ENCODE measurements at regions not wholly inside any gene's neighbourhood (a gene's known extent, or its start where the extent isn't known, plus 50 kb on each side); places are given as distances from the start of the nearest gene placed in this dataset.
A peak's percentile ranks its signal among the peaks of the same experiment; 100 is the strongest.

DNA sequence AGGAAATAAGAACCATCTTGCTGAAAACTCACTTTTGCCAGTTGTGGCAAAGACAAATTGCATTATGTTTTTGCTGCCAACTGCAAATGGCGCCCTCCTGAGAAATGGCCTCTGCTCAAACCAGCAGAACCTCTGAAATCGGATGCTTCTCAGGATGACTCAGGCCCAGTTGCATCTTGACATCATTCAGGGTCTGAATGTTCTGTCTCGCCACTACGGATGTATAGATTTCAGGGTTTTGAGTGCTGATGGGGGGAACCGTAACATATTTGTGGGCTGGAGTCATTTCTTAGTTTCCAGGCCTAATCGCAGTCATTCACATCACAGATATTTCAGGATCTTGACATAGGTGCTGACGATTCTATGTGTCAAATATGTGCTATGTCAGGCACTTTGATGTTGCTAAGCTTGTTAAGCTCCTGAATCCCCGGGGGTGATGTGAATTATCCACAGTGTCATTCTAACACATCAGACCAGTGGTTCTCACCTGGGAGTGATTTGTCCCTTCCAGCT, 207.1 kb downstream of the NFATC2 start:
- DNase-seq: no peak

DNA sequence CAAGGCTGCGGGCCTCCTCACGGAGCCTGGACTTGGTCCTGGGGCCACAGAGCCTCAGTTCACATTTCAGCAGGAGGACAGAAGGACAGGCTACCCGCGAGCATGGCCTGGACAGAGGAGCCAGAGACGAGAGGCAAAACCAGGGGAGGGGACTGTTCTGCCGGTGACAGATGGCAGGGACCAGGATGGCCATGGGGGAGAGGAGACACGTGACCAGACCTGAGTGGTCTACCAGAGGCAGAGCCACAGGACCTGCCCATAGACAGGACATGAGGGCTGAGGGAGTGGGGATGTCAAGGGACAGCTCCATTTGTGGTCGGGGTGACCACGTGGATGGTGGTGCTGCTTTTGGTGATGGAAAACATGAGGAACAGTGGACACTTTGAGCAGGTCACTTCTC, 207.9 kb downstream of the NFATC2 start:
- DNase-seq: no peak

DNA sequence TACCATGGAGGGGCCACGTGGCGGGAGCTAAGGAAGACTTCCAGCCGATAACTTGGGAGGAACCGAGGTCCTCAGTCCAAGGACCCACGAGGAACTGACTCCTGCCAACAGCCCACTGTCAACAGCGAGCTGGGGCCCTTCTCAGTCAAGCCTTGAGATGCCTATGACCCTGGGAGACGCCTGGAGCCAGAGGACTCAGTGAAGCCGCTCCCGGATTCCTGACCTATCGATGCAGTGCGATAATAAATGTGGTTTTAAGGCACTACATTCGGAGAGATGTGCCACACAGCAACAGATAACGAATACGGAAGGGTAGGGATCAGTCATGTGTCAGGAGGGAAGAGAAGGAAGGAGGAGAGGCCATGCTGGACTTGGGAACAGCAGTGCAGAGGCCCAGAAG, 208.5 kb downstream of the NFATC2 start:
- no peak for DNase-seq

DNA sequence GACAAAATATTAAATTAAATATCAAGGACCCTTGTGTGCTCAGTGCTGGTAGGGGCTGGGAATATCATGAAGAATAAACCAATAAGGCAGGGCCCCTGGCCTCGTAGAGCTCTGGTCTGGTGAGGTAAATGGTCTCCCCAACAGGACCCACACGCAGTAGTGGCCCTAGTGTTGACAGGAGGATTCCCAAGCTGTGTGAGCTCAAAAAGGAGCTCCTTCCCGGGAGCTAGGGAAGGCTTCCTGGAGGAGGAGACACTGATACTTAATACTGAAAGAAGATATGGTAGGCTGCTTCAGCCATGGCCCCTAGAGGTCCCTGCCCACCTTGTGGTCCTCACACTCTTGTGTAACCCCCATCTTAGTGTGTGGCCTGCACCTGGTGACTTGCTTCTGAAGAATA, 209.1 kb downstream of the NFATC2 start:
- DNase-seq: no peak

DNA sequence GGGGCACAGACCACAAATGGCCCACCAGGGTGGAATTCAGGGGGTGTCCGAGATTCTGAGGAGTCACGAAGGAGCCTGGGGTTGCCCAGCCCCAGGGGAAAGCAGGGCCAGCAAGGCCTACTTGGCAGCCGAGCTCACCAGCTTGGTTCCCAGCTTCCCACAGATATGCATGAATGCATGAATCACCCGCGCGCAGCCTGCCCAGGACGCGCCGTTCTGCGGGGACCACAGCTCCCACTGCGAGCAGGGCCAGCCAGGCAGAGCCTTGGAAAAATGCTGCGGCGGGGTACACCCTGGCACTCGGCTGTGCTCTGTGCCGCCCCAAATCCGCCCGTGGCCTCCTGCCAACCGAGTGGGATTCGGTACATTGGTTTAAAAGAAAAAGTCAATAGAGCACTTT, 211.0 kb downstream of the NFATC2 start:
- no peak for DNase-seq

DNA sequence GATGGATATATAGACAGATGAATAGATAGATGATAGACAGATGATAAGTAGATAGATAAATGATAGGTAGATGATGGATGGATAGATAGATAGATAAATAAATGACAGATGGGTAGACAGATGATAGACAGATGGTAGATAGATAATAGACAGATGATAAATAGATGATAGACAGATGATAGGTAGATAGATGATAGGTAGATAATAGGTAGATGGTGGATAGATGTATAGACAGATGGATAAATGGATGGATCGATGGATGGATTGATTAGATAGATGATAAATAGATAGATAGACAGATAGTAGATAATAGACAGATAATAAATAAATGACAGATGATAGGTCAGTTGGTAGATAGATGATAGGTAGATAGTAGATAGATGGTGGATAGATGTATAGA, 212.7 kb downstream of the NFATC2 start:
- DNase-seq: no peak

DNA sequence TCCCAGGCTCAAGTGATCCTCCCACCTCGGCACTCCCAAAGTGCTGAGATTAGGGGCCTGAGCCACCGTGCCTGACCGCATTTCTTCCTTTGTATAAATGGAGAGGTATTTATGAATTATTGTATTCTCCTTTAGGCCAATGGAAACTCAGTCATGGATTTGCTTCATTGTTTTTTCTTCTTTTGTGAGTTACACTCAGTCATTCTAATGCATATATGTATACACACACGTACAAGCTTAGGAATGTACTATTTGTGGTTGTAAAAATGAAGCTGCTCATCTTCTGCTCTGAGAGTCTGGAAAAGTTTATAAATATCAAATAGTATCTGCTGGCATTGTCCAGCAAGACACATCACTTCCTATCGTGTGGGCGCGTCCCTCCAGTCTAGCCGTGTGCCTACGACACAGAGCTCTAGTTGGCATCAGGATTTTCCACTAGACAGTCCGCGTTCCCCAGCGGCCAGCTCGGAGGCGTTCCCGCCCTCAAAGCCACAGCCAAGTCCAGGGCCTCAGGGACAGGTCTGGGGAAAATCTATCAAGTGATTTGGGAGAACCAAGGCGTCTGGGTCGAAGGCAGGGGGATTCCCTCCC, 215.2 kb downstream of the NFATC2 start:
- DNase-seq: no peak

DNA sequence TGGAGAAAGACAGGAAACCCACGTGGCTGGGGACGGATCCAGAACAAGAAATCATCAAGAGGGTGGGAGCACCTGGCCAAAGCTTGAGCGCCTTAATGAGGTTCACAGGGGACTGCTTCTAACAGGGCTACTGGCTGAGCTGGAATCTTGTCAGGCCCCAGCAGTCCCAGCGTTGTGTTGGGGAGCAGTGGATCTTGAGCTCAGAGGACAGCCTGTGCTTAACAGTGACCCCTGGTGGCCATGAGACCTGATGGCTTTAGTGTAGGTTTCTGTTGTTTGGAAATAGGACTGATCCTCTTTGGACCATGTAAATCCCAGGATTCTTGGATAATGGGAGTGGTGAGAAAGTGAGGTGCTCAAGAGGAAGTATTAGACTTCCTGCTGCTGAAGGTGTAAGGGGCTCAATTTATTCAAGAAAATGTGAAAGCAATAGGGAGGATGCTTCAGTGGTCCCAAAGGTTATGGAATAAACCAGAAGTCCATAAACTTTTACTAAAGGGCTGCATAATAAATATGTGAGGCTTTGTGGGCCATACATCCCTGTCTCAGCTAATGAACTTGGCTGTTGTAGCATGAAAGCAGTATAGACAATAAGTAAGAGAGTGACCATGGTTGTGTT, 216.2 kb downstream of the NFATC2 start:
- DNase-seq: peak in 1 of 3 experiments; percentile 50

DNA sequence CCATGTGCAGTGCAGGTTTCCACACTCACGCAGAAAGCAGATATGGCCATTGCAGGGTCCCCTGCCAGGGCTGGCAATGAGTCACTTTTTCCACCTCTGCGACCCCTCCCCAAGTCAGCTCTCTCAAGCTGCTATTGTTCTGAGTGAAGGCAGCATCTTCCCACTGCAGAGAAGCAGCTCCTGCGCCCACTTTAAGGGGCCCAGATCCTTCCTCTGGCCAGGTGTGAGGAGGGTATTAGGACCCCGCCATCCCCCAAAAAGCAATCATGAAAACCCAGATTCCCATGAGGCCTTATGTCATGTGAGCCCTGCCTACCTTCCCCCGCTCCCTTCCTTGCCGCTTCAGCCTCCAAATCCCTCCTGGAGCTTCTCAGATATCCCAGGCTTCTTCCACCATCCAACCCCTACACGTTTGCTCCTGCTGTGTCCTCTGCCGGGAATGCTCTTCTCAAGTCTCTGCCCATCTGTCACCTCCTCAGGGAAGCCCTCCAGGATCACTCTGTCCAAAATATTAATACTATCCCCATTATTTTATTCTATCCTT, 220.3 kb downstream of the NFATC2 start:
- DNase-seq: no peak

DNA sequence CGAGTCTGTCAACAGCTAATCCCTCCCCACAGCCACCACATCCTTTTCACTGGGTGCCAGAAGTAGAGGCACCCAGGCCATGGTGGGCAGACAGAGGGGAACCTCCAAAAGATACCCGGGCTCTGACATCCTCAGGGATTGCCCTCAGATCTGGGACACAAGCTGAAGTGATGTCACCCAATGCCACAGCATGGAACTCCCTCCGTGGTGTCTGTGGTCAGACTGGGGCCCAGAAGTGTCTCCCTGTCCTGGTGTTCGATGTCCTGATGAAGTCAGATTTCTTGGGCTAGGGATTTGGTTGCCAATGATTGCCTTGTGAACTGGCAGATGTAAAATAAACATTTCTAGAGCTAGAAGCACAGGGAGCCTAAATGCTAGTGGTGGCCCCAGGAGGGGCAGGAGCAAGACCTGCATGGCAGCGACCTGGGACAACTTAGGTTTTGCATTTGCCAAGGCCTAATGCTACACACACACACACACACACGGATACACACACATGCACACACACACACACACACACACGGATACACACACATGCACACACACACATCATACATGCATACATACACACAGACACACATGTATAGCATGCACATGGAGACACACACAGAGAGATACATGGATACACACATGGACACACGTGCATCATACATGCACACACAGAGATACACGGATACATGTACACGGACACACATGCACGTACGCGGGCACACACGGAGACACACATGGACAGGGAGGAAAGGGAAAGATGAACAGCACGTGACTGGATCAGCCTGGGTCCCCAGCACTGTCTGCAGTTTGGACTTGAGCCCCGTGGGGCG, 221.0 kb downstream of the NFATC2 start:
- DNase-seq: no peak

DNA sequence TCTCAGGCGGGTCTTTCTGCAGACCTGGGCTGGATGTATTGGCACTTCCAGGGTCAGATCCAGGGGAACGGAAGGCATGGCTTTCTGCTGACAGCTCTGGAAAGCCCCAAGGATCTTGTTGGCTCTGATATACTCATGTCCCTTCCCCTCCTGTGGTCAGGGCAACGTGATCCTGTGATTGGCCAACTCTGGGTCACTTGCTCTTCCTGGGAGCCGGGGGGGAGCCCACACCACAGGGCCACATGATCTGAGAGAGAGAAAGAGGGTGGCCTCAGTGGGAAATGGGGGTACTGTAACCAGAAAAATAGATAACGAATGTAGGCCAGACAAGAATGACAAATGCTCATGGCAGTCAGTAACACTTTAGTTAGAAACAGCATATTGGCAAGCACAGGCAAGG, 223.0 kb downstream of the NFATC2 start:
- DNase-seq: no peak

DNA sequence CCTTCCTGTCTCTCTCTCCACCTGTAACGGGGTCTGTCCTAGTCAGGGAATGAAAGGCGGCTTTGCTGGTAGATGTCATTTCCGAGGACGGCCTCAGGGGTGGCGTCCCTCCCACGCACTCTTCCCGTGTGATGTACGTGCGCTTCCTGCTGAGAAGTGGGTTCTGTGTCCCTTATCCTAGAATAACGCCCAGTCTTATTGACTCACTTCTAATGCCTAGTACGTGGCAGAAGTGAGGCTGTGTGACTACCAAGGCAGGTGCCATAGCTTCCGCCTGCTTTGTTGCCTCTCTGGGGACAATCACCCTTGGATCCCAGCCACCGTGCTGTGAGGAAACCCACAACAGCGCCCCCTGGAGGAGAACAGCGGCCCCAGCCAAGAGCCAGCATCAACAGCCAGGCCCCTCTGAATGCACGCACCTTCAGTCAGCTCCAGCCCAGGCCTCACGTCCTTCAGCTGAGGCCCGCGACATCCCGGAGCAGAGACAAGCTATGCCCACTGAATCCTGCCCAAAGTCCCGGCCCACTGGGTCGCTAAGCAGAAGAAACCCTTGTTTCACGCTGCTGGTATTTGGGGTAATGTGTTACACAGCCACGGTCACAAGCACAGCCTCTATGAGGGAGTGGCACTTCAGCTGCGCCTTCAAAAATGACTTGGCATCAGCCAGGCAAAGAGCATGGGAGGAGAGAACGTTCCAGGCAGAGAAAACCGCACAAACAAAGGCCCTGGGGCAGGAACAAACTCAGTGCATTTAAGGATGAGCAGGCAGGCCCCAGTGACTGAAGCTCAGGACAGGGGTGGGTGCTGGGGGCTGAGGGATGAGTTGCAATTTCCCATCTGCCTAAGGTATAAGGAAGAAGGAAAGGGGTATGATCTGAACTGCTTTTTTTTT, 224.2 kb downstream of the NFATC2 start:
- peak in 2 of 3 experiments; percentile 25 to 43 for DNase-seq

DNA sequence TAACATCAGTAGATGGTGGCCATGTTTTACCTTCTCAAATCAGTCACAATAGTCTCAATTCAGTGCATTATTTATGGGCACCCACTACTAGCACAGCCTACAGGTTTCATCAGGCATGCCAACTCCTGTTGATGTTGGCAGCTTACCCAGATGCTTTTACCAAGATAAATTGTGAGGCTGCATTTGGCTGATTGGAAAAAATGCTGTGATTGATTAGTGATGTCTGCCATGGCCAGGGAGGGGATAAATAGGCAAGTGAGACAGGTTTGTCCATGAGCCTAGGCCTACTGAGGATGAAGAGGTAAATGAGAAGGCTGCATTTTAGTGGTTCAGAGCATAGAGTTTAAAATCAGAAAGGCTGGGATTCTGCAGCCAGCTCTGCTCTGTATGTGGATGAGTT, 227.1 kb downstream of the NFATC2 start:
- DNase-seq: no peak

DNA sequence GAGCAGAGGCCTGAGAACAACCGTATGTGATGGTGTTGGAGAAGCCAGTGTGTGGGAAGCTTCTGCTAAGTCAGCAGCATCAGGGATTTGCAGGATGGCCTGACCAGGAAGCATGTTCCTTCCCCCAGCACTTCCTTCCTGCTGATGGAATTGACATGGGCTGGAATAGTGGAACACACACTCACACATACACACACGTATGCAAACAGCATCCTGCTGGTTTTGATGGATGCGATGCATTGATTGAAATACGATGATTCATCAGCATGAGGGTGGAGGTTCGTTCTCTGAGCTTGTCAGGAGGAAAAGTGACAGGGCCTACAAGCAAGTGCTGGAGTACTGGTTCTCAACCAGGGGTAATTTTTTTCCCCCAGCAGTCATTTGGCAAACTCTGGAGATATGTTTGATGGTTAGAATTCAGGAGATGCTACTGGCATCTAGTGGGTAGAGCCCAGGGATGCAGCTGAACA, 229.1 kb downstream of the NFATC2 start:
- DNase-seq: no peak

DNA sequence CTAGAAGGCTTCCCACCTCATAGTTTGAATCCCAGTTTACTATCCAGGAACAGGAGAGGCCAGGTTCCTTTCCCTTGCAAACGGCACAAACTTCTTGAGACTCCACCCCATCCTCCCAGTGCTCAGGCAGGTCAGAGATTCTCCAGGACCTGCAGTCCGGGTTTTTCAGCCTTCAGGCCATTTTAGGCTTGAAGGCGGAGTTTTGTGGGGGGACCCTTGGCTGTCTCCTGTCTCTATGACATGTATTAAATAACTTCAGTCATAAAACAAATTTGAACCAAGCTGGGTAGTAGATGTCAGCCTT, 230.1 kb downstream of the NFATC2 start:
- DNase-seq: no peak

DNA sequence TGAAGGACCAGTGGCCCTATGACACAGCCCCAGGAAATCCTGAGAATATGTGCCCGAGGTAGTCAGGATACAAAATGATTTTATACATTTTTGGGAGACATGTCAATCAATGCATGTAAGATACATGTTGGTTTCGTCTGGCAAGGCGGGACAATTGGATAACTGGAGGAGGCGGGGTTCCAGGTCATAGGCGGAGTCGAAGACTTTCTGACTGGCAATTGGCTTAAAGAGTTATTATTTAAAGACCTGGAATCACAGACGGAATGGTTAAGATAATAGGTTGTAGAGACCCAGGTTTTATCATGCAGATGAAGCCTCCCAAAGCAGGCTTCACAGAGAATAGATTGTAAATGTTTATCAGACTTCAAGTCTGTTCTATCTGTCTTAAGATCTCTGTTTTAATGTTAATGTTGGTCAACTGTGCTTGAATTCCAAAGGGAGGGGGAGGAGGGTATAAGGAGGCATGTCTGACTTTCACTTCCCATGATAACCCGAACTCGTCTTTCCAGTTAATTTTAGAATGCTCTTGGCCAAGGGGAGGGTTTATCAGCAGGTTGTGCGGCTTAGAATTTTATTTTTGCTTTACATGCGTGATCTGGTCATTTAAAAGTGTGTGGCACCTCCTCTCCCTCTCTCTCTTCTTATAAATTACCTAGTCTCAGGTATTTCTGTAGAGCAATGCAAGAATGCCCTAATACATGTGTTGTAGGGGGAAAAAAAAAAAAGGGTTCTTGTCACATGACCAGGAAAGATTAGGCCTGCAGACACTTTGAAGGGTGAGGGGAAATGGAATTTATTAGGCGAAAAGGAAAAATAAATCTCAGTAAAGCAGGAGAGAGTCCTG, 230.7 kb downstream of the NFATC2 start:
- DNase-seq: no peak

DNA sequence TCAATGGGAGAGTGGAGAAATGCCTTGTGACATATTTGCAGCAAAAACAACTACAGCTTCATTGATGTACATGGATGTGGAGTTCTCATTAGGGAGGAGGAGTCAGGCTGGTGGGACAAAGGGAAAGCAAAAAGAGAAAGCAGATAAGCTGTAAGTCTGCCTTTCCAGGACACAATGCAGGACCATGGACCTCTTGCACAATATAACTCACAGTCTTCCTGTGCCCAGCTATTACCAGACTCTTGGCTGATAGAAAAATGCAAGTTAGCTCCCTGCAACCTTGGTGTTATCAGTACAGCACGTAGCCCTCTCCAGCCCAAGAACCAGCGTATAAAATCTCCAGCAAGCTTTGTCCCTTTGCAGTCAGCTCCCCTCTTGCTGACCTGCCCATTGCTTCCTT, 232.3 kb downstream of the NFATC2 start:
- no peak for DNase-seq

DNA sequence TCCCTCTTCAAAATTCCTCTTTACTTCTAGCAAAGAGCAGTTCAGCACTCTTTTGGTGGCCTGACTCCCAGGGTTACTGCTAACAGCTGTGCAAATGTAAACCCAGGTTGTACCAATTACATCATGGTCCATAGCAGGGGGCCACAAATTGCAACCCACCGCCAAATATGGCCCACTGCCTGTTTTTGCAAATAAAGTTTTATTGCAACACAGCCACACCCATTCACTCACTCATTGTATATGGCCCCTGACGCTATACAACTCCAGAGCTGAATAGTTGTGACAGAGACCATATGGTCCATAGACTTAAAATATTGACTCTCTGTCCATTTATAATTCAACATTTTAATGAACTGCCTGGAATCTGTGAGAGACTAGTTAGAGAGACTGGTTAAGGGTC, 233.4 kb downstream of the NFATC2 start:
- no peak for DNase-seq

DNA sequence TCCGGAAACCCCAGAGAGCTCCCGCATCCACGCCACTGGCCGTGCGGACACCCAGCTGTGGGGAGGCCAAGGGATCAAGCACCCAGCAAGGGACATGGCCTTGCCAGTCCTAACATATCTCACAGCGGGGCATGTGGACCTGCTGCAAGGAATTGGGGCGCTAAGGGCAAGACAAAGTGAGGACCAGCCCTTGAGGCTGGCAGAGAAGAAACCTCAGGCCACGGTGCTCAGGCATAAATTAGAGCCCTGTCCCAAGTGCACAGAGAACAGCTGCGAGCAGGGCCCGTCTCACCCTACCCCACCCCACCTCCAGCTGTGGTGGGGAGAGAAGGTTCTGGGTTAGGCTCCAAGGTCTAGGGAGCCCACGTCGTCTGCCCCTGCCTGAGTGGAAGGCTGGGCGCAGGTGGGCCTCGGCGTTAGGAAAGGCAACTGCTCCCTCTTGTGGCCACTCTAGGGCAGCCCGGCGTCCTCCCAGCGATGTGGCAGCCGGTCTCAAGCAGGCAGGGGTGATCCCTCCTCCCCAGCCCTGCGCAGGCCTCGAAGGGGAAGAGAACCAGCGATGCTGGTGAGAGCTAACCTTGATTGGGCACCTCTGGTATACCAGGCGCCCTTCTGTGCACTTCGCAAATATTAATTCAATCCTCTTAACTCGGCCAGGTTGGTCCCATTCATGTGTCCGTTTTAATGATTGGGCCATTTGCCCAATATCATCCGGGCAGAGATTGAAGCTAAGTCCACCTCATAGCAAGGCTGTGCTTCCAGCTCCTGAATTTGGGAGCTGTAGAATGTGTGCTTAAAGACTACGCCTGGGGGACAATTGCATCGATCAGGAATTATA, 235.8 kb downstream of the NFATC2 start:
- DNase-seq: peak; percentile 54 to 81 (median 70)

DNA sequence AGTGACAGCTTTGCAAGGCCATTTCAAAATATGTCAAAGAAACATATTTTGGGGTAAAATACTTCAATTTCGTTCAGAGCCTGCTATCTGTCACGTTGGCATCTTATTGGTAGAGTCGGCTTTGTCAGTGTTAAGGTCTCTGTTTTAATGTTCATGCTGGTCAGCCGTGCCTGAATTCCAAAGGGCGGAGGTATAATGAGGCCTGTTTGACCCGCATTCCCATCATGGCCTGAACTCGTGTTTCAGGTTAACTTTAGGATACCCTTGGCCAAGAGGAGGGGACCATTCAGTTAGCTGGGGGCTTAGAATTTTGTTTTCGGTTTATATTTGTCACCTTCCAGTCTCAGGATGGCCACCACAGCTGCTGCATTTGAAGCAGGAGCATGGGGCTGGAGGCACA, 236.4 kb downstream of the NFATC2 start:
- DNase-seq: no peak

All from NCI-H1417 (cell line).